T follicular helper cell (primary cell): ENCODE measurements at regions not wholly inside any gene's neighbourhood (a gene's known extent, or its start where the extent isn't known, plus 50 kb on each side); places are given as distances from the start of the nearest gene placed in this dataset.

Source experiments
- DNase-seq: peaks from one replicate; pipeline ENCODE4 v3.0.0-alpha.2; 2020; ENCODE audit warnings: low read depth

GRCh38 chr12:4015225-4016091 is 142.3 kb upstream of the PARP11 start:
- DNase-seq: no peak

GRCh38 chr12:4014858-4015224 is 141.6 kb upstream of the PARP11 start:
- no peak for DNase-seq

- DNase-seq: no peak
These were observed 141.2 kb upstream of the PARP11 start for GRCh38 chr12:4014444-4014843.

- no peak for DNase-seq
These were observed 140.1 kb upstream of the PARP11 start for GRCh38 chr12:4012977-4013968.

- DNase-seq: no peak
These were observed 138.9 kb upstream of the PARP11 start for GRCh38 chr12:4012073-4012472.

GRCh38 chr12:4011597-4011996 is 138.4 kb upstream of the PARP11 start:
- no peak for DNase-seq

GRCh38 chr12:4009979-4010704 is 136.9 kb upstream of the PARP11 start:
- DNase-seq: no peak

GRCh38 chr12:4006743-4007142 is 133.5 kb upstream of the PARP11 start:
- no peak for DNase-seq

GRCh38 chr12:4005851-4006430 is 132.7 kb upstream of the PARP11 start:
- no peak for DNase-seq

- DNase-seq: no peak
These were observed 130.4 kb upstream of the PARP11 start for GRCh38 chr12:4003576-4003975.

- no peak for DNase-seq
These were observed 129.4 kb upstream of the PARP11 start for GRCh38 chr12:4002601-4003000.

GRCh38 chr12:4001841-4002240 is 128.6 kb upstream of the PARP11 start:
- DNase-seq: no peak

GRCh38 chr12:4001031-4001430 is 127.8 kb upstream of the PARP11 start:
- DNase-seq: no peak

- DNase-seq: no peak
These were observed 126.7 kb upstream of the PARP11 start for GRCh38 chr12:3999904-4000303.

- DNase-seq: peak; percentile 34
These were observed 126.0 kb upstream of the PARP11 start for GRCh38 chr12:3998968-3999792.

GRCh38 chr12:3998397-3998796 is 125.2 kb upstream of the PARP11 start:
- DNase-seq: no peak

- DNase-seq: no peak
These were observed 123.1 kb upstream of the PARP11 start for GRCh38 chr12:3996322-3996721.

GRCh38 chr12:3995306-3995705 is 122.1 kb upstream of the PARP11 start:
- DNase-seq: no peak

- DNase-seq: no peak
These were observed 121.3 kb upstream of the PARP11 start for GRCh38 chr12:3994500-3994899.

GRCh38 chr12:3992945-3993344 is 119.7 kb upstream of the PARP11 start:
- DNase-seq: no peak
